A172 (cell line): ENCODE measurements at regions not wholly inside any gene's neighbourhood (a gene's known extent, or its start where the extent isn't known, plus 50 kb on each side); places are given as distances from the start of the nearest gene placed in this dataset.

Experiments used
- DNase-seq: peaks from one replicate; pipeline ENCODE4 v3.0.0-alpha.2; 2015; ENCODE audit warnings: low spot score

GRCh38 chr2:5842326-5842725 lies 150.1 kb downstream of the SOX11 start:
- no peak for DNase-seq

GRCh38 chr2:5845798-5846330 lies 153.7 kb downstream of the SOX11 start:
- no peak for DNase-seq

GRCh38 chr2:5846881-5847280 lies 154.7 kb downstream of the SOX11 start:
- peak; percentile 56 for DNase-seq

GRCh38 chr2:5849562-5849961 lies 157.4 kb downstream of the SOX11 start:
- no peak for DNase-seq

GRCh38 chr2:5851410-5851809 lies 159.2 kb downstream of the SOX11 start:
- DNase-seq = peak; percentile 13

GRCh38 chr2:5854797-5855196 lies 162.6 kb downstream of the SOX11 start:
- DNase-seq = no peak

GRCh38 chr2:5867056-5867455 lies 174.9 kb downstream of the SOX11 start:
- no peak for DNase-seq

- no peak for DNase-seq
Observed at GRCh38 chr2:5868931-5869330, 176.7 kb downstream of the SOX11 start.

GRCh38 chr2:5869936-5870335 lies 177.8 kb downstream of the SOX11 start:
- DNase-seq = no peak

- peak; percentile 56 for DNase-seq
Observed at GRCh38 chr2:5877360-5877759, 185.2 kb downstream of the SOX11 start.

- DNase-seq = no peak
Observed at GRCh38 chr2:5885451-5886173, 193.4 kb downstream of the SOX11 start.

GRCh38 chr2:5886462-5886861 lies 194.3 kb downstream of the SOX11 start:
- DNase-seq = no peak

GRCh38 chr2:5888126-5888525 lies 195.9 kb downstream of the SOX11 start:
- no peak for DNase-seq

GRCh38 chr2:5889519-5889918 lies 197.3 kb downstream of the SOX11 start:
- DNase-seq = no peak

- DNase-seq = no peak
Observed at GRCh38 chr2:5894355-5894754, 202.2 kb downstream of the SOX11 start.

GRCh38 chr2:5895284-5895683 lies 203.1 kb downstream of the SOX11 start:
- no peak for DNase-seq

- no peak for DNase-seq
Observed at GRCh38 chr2:5897249-5897648, 205.1 kb downstream of the SOX11 start.

- no peak for DNase-seq
Observed at GRCh38 chr2:5898667-5899066, 206.5 kb downstream of the SOX11 start.

- no peak for DNase-seq
Observed at GRCh38 chr2:5905661-5906060, 213.5 kb downstream of the SOX11 start.

GRCh38 chr2:5908071-5908470 lies 215.9 kb downstream of the SOX11 start:
- no peak for DNase-seq

- DNase-seq = no peak
Observed at GRCh38 chr2:5911718-5912117, 219.5 kb downstream of the SOX11 start.

GRCh38 chr2:5913711-5914395 lies 221.7 kb downstream of the SOX11 start:
- no peak for DNase-seq
